Duodenal mucosa (tissue), 2 donors: ENCODE measurements at regions not wholly inside any gene's neighbourhood (a gene's known extent, or its start where the extent isn't known, plus 50 kb on each side); places are given as distances from the start of the nearest gene placed in this dataset.

ENCODE experiments used
- H3K27ac ChIP-seq: one replicate; pipeline ENCODE4 v1.7.0; 2013; ENCODE audit warnings: low read depth, low read length
- H3K27me3 ChIP-seq, 2 donors: one replicate each; pipeline ENCODE4 v1.7.0; 2013; ENCODE audit warnings: low read length in 2 of 2, control low read depth in 1 of 2; ENCODE audit not compliant: insufficient read depth in 2 of 2, control insufficient read depth in 1 of 2
- H3K36me3 ChIP-seq, 2 donors: one replicate each; pipeline ENCODE4 v1.7.0; 2013; ENCODE audit warnings: low read length in 2 of 2, control low read depth in 1 of 2; ENCODE audit not compliant: insufficient read depth in 2 of 2, control insufficient read depth in 1 of 2
- H3K4me1 ChIP-seq, 2 donors: one replicate each; pipeline ENCODE4 v1.7.0; 2013; ENCODE audit warnings: low read length in 2 of 2, control low read depth in 1 of 2; ENCODE audit not compliant: insufficient read depth in 2 of 2, control insufficient read depth in 1 of 2
- H3K4me3 ChIP-seq, 2 donors: one replicate each; pipeline ENCODE4 v1.7.0; 2013; ENCODE audit warnings: low read length in 2 of 2, low read depth in 1 of 2
- H3K9ac ChIP-seq, 2 donors: one replicate each; pipeline ENCODE4 v1.7.0; 2013; ENCODE audit warnings: low read length in 2 of 2, low read depth in 1 of 2
- H3K9me3 ChIP-seq, 2 donors: one replicate each; pipeline ENCODE4 v1.7.0; 2013; ENCODE audit warnings: low read length in 2 of 2, control low read depth in 1 of 2; ENCODE audit not compliant: control insufficient read depth in 1 of 2

GRCh38 chr5:173767574-173768266, 120.4 kb upstream of the CPEB4 start:
- Histone ChIP-seq H3K9me3 (no peaks in the 10 kb centered on the region), H3K9ac (no peak overlapping the region), H3K4me3 (no peak overlapping the region), H3K36me3 (no peaks in the 10 kb centered on the region), H3K27me3 (no peaks in the 10 kb centered on the region), H3K27ac (no peak overlapping the region), H3K4me1 (peaks cover 41 to 45% of the 10 kb centered on the region in 2 donors)

- Histone ChIP-seq H3K27ac (no peak overlapping the region), H3K4me1 (peaks cover 35 to 40% of the 10 kb centered on the region in 2 donors), H3K9ac (no peak overlapping the region)
Observed at GRCh38 chr5:173768267-173768806, 119.8 kb upstream of the CPEB4 start.

DNA sequence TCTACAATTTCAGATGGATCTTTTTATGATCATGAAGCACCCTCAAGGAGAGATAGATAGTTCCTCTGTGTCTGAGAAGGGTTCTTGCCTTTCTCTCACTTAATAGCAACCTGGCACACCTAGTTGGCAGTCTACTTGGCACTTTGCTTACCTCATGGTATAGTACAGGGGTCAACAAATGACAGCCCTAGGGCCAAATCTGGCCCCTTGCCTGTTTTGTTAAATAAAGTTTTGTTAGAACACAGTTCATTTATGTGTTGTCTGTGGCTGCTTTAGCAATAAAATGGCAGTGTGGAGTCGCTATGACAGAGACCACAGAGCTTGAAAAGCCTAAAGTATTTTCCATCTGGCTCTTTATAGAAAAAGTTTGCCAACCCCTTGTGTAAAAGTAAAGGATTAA, 119.3 kb upstream of the CPEB4 start:
- H3K9ac ChIP-seq = no peak overlapping the region
- no peaks in the 10 kb centered on the region for H3K36me3 ChIP-seq
- H3K27ac ChIP-seq = no peak overlapping the region
- peaks cover 33 to 35% of the 10 kb centered on the region in 2 donors for H3K4me1 ChIP-seq
- H3K9me3 ChIP-seq = no peaks in the 10 kb centered on the region
- no peaks in the 10 kb centered on the region for H3K27me3 ChIP-seq
- H3K4me3 ChIP-seq = no peak overlapping the region

More at GRCh38 chr5:173768267-173768806, 119.8 kb upstream of the CPEB4 start:
- Histone ChIP-seq H3K4me3 (no peak overlapping the region), H3K9me3 (no peaks in the 10 kb centered on the region), H3K36me3 (no peaks in the 10 kb centered on the region), H3K27me3 (no peaks in the 10 kb centered on the region)

GRCh38 chr5:173770637-173771036, 117.5 kb upstream of the CPEB4 start:
- Histone ChIP-seq H3K4me1 (peaks cover 28 to 30% of the 10 kb centered on the region in 2 donors), H3K4me3 (peak overlapping the region in 1 of 2 donors; percentile 14), H3K27me3 (no peaks in the 10 kb centered on the region), H3K27ac (no peak overlapping the region), H3K9me3 (no peaks in the 10 kb centered on the region), H3K9ac (peak overlapping the region in 1 of 2 donors; percentile 50), H3K36me3 (no peaks in the 10 kb centered on the region)

DNA sequence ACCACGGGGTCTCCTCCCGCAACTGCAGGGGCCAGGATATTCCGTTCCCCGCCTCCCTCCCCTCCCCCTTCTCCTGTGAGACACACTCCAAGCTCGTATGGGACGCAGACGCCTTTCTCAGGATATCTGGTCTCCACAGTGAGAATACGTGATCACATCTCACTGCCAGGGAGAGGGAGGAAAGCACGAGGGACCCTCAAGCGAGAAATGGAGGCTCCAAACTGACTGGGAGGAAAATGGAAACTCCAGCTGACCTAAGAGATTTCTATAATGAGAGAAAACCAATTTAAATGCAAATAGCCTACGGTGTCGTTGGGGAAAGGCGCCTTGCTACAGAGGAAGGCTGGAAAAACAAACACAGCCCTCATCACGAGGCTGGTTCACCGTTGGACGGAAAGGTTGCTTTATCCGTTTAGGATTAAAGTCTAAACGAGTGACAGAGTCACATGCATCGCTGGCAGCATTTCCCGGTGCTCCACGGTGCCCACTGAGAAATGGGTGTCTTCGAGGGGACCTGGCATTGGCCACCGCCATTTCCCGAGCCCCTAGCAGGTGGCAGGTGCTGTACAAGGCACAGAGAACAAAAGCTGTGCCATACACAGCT, 116.9 kb upstream of the CPEB4 start:
- peak overlapping the region; percentile 14 to 45 for H3K4me3 ChIP-seq
- no peaks in the 10 kb centered on the region for H3K36me3 ChIP-seq
- H3K9me3 ChIP-seq = no peaks in the 10 kb centered on the region
- no peaks in the 10 kb centered on the region for H3K27me3 ChIP-seq
- H3K27ac ChIP-seq = no peak overlapping the region
- H3K4me1 ChIP-seq = peaks cover 22 to 25% of the 10 kb centered on the region in 2 donors
- peak overlapping the region; percentile 50 to 52 for H3K9ac ChIP-seq

DNA sequence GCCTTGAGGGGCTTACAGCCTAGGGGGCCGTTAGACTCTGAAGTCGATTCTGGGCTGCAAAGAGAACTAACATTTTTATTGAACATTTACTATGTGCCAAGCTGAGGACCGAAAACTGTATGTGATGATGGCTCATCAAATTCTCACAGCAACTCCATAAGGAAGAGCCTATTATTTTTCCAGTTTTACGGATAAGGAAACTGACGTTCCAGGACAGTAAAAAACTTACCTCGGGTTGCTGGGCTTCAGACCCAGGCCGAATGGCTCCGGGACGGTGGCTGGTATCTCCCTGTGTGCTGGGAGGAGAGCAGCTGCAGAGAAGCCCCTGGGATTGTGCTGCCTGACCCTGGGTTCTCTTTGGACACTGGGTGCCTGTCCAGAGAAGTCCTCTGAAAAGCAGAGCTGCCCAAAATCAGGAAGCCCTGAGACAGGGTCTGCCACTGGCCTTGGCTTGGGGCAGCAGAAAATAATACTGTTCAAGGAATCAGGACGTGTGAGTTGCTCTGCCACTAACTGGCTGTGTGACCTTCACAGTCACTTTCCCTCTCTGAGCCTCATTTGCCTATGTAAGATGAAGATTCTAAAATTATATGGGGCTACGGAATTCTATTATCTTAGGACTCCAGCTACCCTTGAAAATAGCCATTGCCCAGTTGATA, 116.3 kb upstream of the CPEB4 start:
- peaks cover 19 to 22% of the 10 kb centered on the region in 2 donors for H3K4me1 ChIP-seq
- H3K9me3 ChIP-seq = no peaks in the 10 kb centered on the region
- H3K36me3 ChIP-seq = no peaks in the 10 kb centered on the region
- no peak overlapping the region for H3K27ac ChIP-seq
- no peak overlapping the region for H3K4me3 ChIP-seq
- peak overlapping the region; percentile 9 to 14 for H3K9ac ChIP-seq
- H3K27me3 ChIP-seq = no peaks in the 10 kb centered on the region

DNA sequence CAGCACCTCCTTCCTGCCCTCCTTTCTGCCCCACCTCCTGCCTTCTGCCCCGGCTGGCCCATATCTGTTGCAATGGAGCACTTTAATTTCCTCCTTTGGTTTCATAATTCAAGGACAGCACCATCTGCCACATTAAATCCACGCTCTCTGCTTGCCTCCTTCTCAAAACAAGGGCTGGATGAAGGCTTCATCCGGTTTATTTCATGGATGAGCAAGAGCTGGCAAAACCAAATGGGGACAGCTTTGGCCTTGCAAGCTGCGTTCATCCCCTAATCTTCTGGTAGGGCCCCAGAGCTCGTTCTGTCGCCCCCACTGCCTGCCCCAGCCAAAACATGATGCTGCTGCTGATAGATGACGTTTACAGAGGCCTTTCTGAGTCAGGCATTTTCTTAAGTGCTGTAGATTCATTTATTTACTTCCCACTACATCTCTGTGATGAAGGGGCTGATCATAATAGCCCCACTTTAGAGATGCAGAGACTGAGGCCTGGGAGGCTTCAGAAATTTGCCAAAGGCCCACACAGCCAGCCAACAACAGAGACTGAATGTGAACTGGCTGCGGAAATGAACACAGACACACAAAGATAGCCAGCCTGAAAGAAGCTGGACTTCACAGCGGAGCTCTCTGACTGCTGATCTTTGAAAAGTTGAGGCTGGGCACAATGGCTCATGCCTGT, 115.6 kb upstream of the CPEB4 start:
- Histone ChIP-seq H3K36me3 (no peaks in the 10 kb centered on the region), H3K27me3 (no peaks in the 10 kb centered on the region), H3K4me3 (no peak overlapping the region), H3K4me1 (peaks cover 18 to 19% of the 10 kb centered on the region in 2 donors), H3K27ac (no peak overlapping the region), H3K9ac (peak overlapping the region in 1 of 2 donors; percentile 9), H3K9me3 (no peaks in the 10 kb centered on the region)

DNA sequence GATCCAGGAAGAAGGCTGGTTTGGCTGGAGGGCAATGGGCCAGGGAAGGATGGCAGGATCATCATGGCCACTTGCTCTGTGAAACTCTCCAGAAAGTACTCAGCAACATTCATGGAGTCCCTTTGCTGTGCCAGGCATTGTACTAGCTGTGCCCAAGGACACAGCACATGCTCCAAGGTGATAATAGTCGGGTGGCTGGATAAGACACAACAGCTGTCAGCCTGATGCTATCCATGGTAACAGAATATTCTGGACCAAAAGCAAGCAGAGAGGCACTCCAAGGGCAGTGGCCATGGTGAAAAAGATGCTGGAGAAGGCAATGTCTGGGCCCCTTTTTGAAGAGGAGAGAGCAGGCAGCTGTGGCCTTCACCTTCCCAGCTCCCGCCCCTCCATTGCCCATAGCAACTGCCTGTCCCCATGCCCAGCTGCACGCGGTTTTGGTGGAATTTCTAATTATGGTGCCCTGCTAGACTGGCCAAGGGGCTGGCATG, 113.8 kb upstream of the CPEB4 start:
- Histone ChIP-seq H3K27me3 (no peaks in the 10 kb centered on the region), H3K9ac (no peak overlapping the region), H3K4me1 (peaks cover 24 to 33% of the 10 kb centered on the region in 2 donors), H3K9me3 (no peaks in the 10 kb centered on the region), H3K27ac (no peak overlapping the region), H3K4me3 (no peak overlapping the region), H3K36me3 (no peaks in the 10 kb centered on the region)

DNA sequence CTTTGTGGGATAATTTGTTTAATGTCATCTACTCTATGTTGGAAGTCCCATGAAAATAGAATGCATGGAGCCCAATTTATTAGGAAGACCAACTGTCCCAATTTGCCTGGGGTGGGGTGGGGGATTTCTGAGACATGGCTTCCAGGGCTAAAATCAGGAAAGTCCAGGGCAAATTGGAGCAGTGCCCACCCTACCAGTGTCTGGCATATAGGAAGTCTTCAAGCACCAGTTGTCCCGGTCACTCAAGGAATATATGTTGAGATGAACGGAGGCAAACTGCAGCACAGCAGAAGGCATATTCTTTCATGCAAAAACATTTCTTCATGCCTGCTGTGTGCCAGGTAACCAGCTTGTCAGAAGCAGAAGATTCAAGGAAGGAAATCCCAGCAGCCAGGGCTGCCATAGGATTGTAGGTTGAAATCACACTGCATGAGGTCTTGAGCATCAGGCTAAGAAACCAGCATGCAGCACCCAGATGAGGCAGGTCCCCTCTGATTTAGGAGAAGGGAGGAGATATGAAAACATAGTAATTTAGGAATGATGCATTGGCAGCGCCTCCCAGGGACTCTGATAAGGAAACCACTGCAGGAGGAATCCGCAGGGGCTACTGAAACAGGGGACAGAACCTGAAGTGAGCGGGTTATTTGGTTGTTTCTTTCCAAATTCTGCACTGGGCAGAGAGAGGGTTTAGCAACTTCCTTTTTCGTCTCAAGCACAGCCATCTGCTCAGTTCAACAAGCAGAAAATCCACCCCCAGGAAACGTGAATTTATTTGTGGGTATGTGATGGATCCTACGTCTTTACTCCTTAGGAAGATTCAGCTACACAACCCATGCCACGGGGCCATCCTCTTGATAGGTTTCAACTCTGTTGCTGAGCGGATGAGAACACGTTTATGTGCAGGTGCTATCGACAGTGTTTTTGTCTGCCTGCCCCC, 112.6 kb upstream of the CPEB4 start:
- Histone ChIP-seq H3K4me3 (no peak overlapping the region), H3K27ac (no peak overlapping the region), H3K36me3 (no peaks in the 10 kb centered on the region), H3K4me1 (peaks cover 26 to 34% of the 10 kb centered on the region in 2 donors), H3K27me3 (no peaks in the 10 kb centered on the region), H3K9me3 (no peaks in the 10 kb centered on the region), H3K9ac (no peak overlapping the region)
